ENCODE measurements at regions not wholly inside any gene's neighbourhood (a gene's known extent, or its start where the extent isn't known, plus 50 kb on each side); places are given as distances from the start of the nearest gene placed in this dataset.

- no peak for TF ChIP-seq CTCF (IDR thresholded peaks at IDR 0.05; ENCODE audit: insufficient read depth, low read length)
- DNase-seq (ENCODE audit: low read depth): no peak
- H3K4me3 ChIP-seq (ENCODE audit: low read depth, low read length): no peak overlapping the region
Measured at GRCh38 chr2:16115291-16115690, 174.9 kb downstream of the MYCN start.

GRCh38 chr2:16114836-16115235 lies 174.5 kb downstream of the MYCN start:
- no peak for DNase-seq (ENCODE audit: low read depth)
- TF ChIP-seq CTCF (IDR thresholded peaks at IDR 0.05; ENCODE audit: insufficient read depth, low read length): no peak
- H3K4me3 ChIP-seq (ENCODE audit: low read depth, low read length): no peak overlapping the region

- no peak overlapping the region for H3K4me3 ChIP-seq (ENCODE audit: low read depth, low read length)
- no peak for TF ChIP-seq CTCF (IDR thresholded peaks at IDR 0.05; ENCODE audit: insufficient read depth, low read length)
- no peak for DNase-seq (ENCODE audit: low read depth)
Measured at GRCh38 chr2:16114070-16114469, 173.7 kb downstream of the MYCN start.

GRCh38 chr2:16113568-16113967 lies 173.2 kb downstream of the MYCN start:
- H3K4me3 ChIP-seq (ENCODE audit: low read depth, low read length): no peak overlapping the region
- no peak for DNase-seq (ENCODE audit: low read depth)
- TF ChIP-seq CTCF (IDR thresholded peaks at IDR 0.05; ENCODE audit: insufficient read depth, low read length): no peak

GRCh38 chr2:16112972-16113560 lies 172.7 kb downstream of the MYCN start:
- no peak for DNase-seq (ENCODE audit: low read depth)
- no peak overlapping the region for H3K4me3 ChIP-seq (ENCODE audit: low read depth, low read length)
- no peak for TF ChIP-seq CTCF (IDR thresholded peaks at IDR 0.05; ENCODE audit: insufficient read depth, low read length)

GRCh38 chr2:16112251-16112971 lies 172.1 kb downstream of the MYCN start:
- H3K4me3 ChIP-seq (ENCODE audit: low read depth, low read length): no peak overlapping the region
- no peak for DNase-seq (ENCODE audit: low read depth)
- TF ChIP-seq CTCF (IDR thresholded peaks at IDR 0.05; ENCODE audit: insufficient read depth, low read length): no peak

Data from fibroblast of the aortic adventitia (primary cell).